EL (cell line): ENCODE measurements at regions not wholly inside any gene's neighbourhood (a gene's known extent, or its start where the extent isn't known, plus 50 kb on each side); places are given as distances from the start of the nearest gene placed in this dataset.

ENCODE experiments used
- DNase-seq: peaks from one replicate; pipeline ENCODE4 v3.0.0-alpha.2; 2016

DNA sequence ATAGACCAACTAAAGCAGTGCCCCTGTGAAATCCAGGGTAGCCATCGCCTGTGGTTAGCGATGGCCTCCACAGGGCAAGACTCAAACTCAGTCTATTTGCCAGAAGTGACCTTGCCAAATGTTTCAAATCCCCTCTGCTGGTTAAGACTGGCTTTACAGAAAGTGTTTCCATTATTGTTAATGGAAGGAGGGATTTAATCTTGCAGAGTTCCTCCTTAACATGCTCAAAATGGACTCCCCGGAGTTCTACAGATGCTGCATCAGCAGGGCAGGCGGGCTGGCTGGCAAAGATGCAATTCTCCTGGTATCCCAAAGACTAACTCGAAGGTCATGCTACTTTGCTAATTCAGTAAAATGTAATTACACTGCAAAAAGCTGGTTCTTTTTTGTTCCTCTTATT, 313.0 kb upstream of the SLC7A11 start:
- DNase-seq = no peak

DNA sequence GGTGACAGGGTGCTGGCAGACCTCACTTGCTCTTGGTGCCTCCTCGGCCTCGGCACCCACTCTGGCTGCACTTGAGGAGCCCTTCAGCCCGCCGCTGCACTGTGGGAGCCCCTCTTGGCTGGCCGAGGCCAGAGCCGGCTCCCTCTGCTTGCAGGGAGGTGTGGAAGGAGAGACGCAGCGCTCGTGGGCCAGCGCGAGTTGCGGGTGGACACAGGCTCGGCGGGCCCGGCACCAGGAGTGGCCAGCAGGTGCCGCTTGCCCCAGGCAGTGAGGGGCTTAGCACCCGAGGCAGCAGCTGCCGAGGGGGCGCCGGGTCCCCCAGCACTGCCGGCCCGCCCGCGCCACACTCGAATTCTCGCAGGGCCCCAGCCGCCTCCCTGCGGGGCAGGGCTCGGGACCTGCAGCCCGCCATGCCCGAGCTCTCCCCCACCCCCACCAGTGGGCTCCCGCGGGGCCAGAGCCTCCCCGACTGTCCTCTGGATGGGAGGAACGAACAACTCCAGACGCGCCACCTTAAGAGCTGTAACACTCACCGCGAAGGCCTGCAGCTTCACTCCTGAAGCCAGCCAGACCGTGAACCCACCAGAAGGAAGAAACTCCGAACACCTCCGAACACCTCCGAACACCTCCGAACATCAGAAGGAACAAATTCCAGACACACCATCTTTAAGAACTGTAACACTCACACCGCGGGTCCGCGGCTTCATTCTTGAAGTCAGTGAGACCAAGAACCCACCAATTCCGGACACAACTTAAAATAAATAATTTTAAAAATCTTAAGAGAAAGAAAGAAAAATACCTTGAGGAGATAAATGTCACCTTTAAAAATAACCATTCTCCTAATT, 311.1 kb upstream of the SLC7A11 start:
- DNase-seq = no peak

DNA sequence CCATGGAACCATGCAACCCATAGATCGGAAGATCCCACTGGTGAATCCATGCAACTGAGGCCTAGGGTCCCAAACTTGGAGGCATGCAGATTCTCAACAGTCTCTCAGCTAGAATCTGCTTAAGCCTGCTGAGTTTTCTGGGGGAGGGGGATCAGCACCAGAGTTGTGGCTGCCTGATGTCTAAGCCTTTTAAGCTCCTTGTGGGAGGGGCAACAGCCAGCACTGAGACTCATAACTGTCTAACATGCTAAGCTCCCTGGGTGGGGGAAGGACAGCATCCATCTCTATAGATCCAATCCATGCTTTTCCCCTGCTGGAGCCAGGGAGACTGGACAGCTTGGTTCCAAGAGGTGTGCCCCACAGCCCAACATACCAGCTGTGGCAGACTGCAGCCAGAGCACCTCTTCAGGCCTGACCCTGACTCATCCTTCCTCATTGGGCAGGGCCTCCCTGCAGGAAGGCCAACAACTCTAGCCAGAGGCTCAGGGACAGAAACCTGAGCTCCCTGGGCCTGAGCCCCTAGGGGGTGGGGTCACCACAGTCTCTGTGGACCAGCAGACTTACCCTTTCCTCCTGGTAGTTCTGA, 300.1 kb upstream of the SLC7A11 start:
- DNase-seq = peak; percentile 51

DNA sequence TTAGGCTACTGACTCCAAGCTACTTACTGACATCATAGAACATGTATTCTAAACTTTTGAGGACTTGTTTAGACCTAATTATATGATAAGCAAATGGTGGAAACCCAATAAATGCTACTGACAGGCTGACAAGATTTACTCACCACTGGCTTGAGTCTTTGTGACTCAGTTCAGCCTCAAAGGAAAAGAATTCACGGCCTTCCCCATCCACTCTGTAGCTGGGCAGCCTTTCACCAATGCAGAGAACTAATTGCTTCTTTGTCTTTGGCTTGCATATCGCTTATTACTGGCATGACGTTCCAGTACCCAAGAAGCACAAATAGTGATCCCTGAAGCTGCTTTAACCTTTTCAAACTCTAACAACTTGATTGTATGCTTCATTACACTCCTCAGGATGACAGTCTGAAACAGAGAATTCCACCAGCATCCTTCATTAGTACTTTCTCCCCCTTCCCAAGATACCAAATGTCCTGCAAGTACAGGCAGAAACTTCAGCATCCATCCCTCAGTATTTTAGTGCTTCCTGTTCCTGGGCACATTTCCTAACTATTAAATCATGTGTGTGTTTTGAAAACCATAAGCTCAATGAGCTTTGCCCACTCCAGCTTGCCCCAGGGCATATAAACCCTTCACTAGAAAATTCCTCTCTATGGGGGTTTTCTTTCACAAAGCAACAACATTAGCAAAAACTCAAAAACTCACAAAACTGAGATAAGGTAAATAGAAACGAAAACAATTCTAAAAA, 298.1 kb upstream of the SLC7A11 start:
- peak; percentile 78 for DNase-seq

DNA sequence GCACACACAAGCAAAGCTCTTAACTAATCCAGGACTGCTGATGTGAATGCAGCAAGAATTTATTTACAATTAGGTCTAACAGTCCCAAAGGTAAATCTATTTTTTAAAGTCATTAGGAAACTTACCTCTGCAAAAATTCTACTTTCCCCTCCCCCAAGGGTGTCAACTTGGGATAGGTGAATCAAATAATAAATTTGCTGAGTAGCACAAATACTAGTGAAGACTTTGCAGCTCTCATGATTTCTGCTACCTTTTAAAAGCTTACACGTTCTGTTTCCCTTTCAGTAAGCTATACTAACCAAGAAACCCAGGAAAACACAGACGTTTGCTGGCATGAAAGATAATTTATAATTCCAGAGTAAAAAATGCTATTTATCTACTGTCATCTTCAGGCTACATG, 296.6 kb upstream of the SLC7A11 start:
- no peak for DNase-seq

DNA sequence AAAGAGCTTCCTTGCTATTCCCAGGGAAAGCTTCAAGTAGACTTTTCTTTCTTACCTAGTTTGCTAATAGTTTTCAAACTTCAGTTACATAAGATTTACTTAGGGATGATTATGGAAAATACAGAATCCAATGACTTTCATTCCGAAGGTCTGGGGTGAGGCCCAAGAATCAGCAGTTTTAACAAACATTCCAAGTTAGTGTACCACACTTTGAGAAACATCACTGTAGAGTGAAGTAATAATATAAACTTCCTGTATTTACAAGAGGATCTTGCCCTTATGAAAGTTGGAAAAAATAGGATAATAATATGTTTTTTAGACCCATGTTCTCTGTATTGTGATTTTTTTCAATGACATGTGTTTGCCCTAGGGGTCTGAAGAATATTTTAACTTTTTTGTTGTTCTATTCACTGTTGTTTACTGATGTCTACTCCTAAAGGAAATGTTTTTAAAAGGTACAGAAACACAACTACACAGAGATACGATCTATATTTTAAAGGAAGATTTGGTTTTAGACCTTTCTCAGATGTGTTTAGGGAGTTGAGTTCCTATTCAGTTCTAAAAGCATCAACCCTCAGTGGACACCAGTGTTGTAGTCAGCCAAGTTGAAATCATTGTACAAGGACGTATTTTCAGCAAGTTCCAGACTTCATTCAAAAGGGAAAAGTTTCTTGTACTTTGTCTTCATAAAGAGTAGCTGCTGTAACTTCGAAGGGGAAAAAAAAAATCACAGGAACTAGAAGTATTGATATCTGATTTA, 295.8 kb upstream of the SLC7A11 start:
- no peak for DNase-seq

DNA sequence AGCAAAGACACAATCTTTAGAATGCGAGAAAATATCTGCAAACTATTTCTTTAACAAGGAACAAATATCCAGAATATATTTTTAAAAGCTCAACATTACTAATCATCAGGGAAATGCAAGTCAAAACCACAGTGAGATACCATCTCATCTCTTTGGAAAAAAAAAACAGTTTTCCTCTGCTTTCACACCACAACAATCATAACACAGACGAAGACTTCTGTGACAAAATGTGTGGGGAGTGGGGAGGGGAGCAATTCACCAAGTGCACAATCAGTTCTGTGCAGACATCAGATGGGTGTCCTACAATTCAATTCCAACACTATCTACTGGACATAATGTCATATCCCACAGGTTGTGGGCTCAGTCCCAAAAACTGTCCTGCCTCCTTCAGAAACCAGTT, 293.2 kb upstream of the SLC7A11 start:
- peak; percentile 42 for DNase-seq

DNA sequence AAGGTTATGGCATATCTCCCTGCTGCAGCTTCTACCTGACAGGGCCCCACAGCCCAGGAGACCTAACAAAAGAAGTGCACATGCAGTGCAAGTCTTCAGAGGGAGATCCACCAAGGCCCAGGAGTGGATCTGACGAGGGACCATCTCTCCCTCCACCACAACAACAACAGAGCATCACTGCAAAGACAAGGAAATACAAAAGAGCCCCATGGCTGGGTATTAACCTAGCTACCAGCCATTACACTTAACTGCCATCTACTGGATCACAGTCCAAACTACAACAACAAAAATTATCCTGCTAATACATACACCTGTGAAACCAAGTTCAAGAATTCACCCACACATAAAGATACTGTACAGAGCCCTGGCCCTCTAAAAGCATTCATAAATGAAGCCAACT, 280.2 kb upstream of the SLC7A11 start:
- DNase-seq = peak; percentile 36

DNA sequence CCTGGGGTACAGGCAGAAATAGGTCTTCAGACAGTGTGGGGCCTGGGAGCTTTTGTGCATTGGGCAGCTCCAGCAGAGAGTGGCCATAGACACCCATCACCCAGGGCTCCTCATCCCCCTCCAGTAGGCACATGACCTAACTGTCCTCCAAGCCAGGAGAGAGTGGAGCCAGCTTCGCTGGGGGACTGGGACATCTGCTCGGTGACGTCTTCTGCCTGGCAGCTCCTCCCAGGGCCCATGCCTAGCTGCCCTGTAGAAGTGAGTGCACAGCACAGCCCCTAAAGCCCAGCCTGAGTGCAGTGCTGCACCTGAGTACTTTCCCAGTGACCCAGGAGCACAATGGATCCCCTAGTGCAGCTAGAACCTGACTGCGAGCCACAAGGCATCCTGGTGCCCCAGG, 279.7 kb upstream of the SLC7A11 start:
- no peak for DNase-seq

DNA sequence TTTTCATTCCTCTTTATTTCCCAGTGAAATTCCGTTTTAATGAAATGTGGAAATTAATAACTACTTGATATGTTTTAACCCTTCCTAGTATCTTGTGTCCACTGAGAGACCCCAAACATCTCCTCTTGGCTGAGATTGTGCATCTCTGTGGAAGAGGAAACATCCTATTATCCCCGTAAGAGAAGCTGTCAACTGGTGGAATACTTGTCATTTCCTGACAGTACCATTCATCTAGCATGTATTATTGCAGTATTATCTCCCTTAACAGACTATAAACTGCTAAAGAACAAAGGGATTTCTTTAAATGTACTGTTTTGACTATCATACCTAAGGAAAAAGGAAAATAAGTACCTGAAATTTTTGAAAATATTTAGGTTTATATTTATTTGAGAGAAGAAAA, 277.3 kb upstream of the SLC7A11 start:
- DNase-seq = no peak

DNA sequence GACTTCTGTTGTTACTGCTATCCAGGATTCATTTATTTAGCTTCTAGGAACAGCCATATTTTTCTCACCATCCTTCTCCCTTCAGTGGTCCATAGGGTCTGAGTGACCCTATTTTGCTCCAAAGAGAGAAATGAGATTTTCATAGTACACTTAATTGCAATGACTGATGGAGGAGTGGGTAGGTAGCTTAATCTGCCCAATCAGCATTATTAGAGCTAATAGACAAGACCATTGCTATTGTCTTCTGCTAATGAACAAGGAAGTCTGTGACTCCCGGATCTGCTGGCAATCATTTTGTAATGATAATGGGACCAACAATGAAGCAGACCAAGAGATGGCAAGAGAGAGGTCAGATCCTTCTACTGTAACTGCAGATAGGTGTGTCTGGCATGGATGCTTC, 271.4 kb upstream of the SLC7A11 start:
- DNase-seq = no peak

DNA sequence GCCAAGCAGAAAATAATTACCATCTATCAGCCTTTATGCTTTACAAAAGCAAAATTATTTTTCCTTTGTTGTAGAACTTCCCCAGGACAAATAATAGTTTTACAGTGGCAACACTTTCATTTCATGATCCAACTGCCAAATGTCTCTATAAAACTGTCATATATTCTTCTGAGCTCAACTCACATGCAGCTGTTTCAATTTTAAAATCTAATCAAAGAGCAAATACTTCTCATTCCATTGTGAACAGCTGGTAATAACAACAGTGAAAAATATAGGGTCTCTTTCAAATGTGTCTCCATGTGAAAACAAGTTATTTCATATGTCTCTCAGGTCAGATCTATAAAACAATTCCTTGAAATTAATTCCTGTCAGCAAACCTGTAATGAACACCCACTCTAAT, 270.6 kb upstream of the SLC7A11 start:
- peak; percentile 23 for DNase-seq

DNA sequence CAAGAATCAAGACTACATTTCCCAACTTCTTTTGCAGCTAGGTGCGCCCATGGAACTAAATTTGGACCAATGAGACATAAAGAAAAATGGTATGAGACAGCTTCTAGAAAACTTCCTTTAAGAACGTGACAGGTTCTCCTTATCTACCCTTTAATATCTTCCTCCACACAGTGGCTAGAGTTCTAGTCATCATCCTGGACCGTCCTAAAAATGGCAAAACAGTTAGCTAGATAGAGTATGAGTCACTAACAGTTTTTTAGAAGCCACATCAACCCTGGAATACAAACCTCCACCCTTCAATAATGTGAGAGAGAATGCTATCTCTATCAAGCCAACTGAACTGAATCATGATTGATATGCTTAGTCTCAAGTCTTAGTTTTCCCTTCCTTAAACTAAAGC, 267.9 kb upstream of the SLC7A11 start:
- peak; percentile 59 for DNase-seq

DNA sequence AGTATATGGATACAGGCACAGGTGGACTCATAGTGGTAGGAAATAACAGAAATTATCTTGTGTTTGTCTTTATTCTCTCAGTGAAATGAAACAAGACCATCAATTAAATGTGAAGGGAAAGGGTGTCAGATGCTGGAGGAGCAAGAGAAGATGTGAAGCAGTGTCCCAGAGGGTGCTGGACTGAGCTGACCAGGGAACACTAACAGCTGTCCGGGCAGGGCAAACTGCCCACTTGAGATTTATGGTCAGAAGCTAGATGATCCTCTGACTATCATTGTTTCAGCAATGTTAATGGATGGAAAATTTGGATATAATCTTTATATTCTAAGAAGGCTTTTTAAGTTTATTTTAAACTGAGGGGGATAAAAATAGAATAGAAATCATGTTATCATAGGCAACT, 267.2 kb upstream of the SLC7A11 start:
- no peak for DNase-seq

DNA sequence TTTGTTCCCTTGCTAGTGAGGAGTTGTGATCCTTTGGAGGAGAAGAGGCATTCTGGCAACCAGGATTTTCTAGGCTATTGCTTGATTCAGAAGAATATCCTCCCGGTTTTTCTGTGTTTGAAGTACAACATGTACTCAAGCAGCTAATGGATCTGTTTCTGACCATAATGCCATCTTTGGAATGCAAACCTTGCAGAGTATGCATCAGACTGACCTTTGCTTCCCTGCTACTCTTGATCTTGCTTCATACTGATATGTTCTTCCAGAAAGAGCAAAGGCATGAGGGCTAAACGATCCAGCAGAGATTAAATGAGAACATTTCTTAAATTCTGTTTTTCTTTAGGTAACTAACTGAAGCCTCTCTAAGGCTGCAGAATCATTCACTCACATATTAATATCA, 265.4 kb upstream of the SLC7A11 start:
- DNase-seq = peak; percentile 65

DNA sequence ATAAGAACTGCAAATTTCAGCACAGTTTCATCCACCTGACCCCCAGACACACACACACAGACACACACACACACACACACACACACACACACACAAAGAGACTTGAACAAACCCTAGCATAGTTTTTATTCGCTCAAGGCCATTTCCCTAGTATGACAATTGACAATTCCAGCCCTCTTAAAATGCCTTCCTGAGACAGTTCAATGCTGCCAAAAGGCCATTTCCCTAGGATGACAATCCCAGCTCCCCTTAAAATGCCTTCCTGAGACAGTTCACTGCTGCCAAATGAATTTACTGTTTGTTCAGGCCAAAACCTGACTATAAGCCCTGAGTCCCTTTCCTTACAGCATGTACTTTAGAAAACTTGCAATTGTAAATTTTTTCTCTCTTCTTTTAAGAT, 259.5 kb upstream of the SLC7A11 start:
- no peak for DNase-seq

DNA sequence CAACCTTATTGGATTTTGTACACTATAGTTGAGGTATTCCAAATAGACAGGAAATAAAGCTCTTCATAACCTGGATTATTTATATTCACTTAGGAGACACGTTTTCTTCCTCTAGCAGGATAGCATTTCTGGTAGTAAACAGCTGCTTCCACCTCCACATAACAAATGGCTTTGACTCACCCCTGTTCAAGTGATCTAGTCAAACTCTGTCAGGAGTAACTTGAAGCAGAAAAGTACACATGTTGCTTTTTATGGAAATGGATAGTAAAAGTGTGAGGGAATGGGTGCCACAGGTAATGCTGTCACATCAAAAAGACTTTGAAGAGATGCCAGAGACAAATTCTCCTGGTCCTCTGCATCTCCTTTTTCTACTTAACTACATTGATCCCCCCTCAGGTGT, 258.7 kb upstream of the SLC7A11 start:
- no peak for DNase-seq

DNA sequence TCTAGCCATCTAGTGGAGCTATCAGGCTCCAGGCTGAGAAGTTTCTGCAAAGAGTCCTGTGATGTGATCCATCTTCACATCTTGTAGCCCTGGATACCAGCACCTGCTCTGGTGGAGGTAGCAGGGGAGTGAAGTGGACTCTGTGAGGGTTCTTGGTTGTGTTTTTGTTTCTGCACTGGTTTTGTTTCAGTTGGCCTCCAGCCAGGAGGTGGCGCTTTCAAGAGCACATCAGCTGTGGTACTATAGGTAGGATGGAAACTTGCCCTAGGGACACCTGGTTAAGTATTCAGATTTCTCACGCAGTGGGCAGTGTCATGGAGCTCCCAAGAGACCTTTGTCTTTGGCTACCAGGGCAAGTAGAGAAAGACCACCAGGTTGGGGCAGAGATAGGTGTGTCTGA, 257.5 kb upstream of the SLC7A11 start:
- no peak for DNase-seq

DNA sequence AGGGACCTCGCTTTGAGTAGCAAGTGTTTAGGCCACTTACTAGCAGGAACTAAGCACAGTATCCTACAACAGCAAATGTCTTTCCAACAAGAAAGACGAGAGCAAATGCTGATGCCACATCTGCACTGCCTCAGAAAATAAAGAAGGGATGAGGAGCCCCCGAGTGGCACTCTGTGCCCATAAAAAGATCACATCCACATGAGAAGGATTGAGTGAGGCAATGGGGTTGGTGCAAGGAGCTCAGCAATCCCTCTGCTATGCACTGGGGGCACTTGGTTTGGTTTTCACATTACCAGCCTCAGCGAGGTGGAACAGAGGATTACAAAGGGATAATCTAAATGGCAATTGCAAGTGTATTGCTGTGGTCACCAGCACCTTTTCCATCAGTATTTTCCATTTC, 252.8 kb upstream of the SLC7A11 start:
- peak; percentile 55 for DNase-seq

DNA sequence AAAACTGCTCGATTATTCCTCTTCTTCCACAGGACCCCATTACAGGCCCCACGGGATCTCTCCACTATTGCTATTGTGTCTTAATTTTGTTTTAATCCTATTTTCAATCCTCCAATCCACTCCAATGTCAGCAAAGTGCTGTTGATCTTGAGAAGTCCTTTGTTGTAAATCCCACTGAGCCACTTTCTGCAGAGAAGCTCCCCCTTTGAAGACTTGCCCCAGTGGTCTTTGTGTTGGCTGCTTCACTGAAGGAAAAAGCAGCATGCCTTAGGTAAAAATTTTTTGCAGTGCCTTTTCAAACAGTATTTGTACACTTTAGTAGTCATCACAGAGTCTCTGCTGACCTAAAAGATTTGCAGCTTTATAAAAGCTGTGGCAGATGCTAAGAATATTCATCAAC, 252.0 kb upstream of the SLC7A11 start:
- no peak for DNase-seq

DNA sequence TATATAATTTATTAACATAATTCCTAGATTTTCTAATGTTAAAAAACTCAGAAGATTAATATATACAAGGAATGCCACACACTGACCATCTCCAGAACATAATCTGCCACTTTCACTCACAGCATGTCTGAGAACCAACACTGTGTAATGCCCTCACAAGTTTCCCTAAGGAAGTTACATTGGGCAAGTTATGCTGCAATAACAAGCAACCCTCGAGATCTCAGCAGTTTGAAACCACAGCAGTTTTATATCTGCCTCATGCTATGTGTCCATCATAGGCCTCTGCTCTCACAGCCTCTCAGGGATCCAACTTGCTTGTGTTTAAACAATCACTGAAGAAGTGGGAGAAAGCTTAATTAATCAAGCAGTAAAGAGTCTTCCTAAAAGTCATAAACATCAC, 250.0 kb upstream of the SLC7A11 start:
- no peak for DNase-seq

DNA sequence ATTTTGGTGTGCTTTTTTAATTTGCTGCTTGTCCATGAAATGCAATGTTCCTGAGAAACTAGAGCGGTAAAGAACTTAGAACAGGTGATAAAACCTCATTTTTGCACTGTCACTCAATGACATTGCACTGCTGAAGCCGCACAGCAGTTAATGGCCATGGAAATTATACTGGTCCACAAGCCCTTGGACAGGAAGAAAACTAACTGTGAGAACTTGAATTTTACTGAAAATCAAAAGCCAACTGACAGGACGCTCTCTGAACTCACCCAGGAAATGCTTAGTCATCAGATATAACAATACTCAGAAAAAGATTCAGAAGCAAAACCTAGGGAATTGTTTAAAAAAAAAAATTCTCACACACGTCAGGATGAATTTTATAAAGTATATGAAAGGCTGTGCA, 246.4 kb upstream of the SLC7A11 start:
- no peak for DNase-seq

DNA sequence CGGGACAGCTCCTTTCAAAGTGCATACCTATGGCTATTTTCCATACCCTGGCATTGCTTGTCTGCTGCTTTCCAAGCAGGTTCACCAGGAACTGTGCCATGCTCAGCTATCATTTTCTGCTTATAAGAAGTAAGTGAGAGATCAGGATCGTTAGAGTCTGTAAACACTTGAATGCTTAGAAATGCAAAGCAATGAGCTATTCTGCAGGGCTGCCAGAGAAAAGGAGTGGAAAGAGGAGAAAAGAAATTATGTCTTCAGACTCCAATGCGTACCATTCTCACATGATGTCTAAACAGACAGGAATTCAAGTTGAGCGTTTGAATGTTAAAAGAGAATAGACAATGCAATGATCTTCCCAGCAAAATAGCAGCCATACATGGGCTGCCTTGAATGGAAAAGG, 245.5 kb upstream of the SLC7A11 start:
- DNase-seq = no peak
